ENCODE measurements at regions not wholly inside any gene's neighbourhood (a gene's known extent, or its start where the extent isn't known, plus 50 kb on each side); places are given as distances from the start of the nearest gene placed in this dataset.

- TF ChIP-seq, protein P1, sequence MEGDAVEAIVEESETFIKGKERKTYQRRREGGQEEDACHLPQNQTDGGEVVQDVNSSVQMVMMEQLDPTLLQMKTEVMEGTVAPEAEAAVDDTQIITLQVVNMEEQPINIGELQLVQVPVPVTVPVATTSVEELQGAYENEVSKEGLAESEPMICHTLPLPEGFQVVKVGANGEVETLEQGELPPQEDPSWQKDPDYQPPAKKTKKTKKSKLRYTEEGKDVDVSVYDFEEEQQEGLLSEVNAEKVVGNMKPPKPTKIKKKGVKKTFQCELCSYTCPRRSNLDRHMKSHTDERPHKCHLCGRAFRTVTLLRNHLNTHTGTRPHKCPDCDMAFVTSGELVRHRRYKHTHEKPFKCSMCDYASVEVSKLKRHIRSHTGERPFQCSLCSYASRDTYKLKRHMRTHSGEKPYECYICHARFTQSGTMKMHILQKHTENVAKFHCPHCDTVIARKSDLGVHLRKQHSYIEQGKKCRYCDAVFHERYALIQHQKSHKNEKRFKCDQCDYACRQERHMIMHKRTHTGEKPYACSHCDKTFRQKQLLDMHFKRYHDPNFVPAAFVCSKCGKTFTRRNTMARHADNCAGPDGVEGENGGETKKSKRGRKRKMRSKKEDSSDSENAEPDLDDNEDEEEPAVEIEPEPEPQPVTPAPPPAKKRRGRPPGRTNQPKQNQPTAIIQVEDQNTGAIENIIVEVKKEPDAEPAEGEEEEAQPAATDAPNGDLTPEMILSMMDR (conservative IDR thresholded peaks at IDR 0.05): no peak
- Mint-ChIP-seq H3K4me3 (no peak overlapping the region), H3K27me3 (no peaks in the 10 kb centered on the region), H3K36me3 (no peaks in the 10 kb centered on the region), H3K27ac (no peak overlapping the region), H3K9me3 (no peaks in the 10 kb centered on the region), H3K4me1 (ENCODE audit: unreplicated experiment) (no peaks in the 10 kb centered on the region)
- DNase-seq (ENCODE audit: extremely low spot score, unreplicated experiment): no peak
Observed at GRCh38 chr16:11420895-11421294, 75.6 kb downstream of the RMI2 start.

- TF ChIP-seq, protein P1 (conservative IDR thresholded peaks at IDR 0.05): no peak
- Mint-ChIP-seq H3K4me1 (ENCODE audit: unreplicated experiment) (peaks cover 2% of the 10 kb centered on the region), H3K27me3 (no peaks in the 10 kb centered on the region), H3K9me3 (no peaks in the 10 kb centered on the region), H3K4me3 (no peak overlapping the region), H3K36me3 (no peaks in the 10 kb centered on the region), H3K27ac (no peak overlapping the region)
- no peak for DNase-seq (ENCODE audit: extremely low spot score, unreplicated experiment)
Observed at GRCh38 chr16:11422381-11423314, 77.4 kb downstream of the RMI2 start.

DNA sequence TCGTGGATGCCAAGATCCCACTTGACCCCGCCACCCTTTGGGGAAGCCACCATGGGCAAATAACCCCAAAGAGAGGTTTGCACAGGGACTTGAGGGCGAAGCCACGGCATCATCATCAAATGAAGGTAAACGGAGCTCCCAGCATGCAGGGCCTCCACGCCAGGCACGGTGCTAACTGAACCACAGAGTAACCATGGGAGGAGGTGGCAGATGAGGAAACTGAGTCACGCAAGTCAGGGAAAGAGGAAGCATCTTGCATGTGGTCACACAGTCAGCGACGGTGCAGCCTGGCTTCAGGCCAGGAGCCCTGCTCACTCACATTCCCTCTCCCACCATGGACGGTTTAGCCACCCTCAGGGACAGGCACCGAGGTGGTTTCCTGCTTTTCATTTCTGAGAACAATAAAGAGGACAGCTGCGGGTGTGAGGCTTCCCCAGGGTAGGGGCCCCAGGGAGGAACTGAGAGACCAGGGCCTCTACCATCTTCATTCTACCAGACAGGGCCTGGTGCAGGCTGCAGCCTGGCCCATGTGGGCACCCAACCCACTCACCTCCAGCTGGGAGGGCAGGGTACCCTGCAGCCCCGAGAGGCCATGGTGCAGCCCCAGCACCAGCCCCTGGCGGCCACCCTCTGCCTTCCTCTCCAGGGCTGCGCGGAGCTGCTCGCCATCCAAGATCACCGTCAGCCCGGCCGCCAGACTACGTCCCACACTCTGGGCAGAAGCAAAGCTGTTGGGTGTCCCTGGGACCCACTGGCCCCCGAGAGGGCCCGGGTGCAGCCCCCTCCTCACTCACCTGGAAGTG, 78.3 kb downstream of the RMI2 start:
- H3K4me1 Mint-ChIP-seq (ENCODE audit: unreplicated experiment): peaks cover 4% of the 10 kb centered on the region
- no peaks in the 10 kb centered on the region for H3K27me3 Mint-ChIP-seq
- DNase-seq (ENCODE audit: extremely low spot score, unreplicated experiment): no peak
- H3K4me3 Mint-ChIP-seq: no peak overlapping the region
- H3K36me3 Mint-ChIP-seq: no peaks in the 10 kb centered on the region
- no peak overlapping the region for H3K27ac Mint-ChIP-seq
- no peaks in the 10 kb centered on the region for H3K9me3 Mint-ChIP-seq
- TF ChIP-seq, protein P1 (conservative IDR thresholded peaks at IDR 0.05): no peak

GRCh38 chr16:11424118-11424460, 78.8 kb downstream of the RMI2 start:
- Mint-ChIP-seq H3K4me1 (ENCODE audit: unreplicated experiment) (peaks cover 4% of the 10 kb centered on the region), H3K27ac (no peak overlapping the region), H3K27me3 (no peaks in the 10 kb centered on the region), H3K9me3 (no peaks in the 10 kb centered on the region), H3K4me3 (no peak overlapping the region), H3K36me3 (no peaks in the 10 kb centered on the region)
- no peak for DNase-seq (ENCODE audit: extremely low spot score, unreplicated experiment)
- TF ChIP-seq, protein P1 (conservative IDR thresholded peaks at IDR 0.05): no peak

DNA sequence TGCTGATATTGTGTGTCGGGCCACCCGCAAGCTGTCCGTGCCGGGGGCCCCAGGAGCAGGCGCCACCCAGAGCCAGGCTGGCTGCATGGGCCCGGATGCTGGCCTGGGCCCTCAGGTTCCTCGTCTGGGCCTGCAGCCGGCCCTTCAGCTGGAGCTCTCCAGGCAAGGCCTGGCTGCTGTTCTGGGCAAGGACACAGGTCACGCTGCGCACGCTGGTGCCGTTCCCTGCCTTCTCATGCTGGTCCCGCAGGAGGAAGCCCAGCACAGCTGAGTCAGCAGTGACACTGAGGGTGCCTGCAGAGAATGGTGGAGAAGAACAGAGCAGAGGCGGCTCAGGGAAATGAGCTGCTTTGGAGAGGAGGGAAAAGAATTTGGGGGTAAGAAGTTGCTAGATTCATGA, 79.9 kb downstream of the RMI2 start:
- Mint-ChIP-seq H3K9me3 (no peaks in the 10 kb centered on the region), H3K36me3 (no peaks in the 10 kb centered on the region), H3K27me3 (no peaks in the 10 kb centered on the region), H3K4me1 (ENCODE audit: unreplicated experiment) (peaks cover 4% of the 10 kb centered on the region), H3K4me3 (no peak overlapping the region), H3K27ac (no peak overlapping the region)
- no peak for DNase-seq (ENCODE audit: extremely low spot score, unreplicated experiment)
- TF ChIP-seq, protein P1 (conservative IDR thresholded peaks at IDR 0.05): no peak

All from type B pancreatic cell (in vitro differentiated cells).